A673 (cell line): ENCODE measurements at regions not wholly inside any gene's neighbourhood (a gene's known extent, or its start where the extent isn't known, plus 50 kb on each side); places are given as distances from the start of the nearest gene placed in this dataset.

ENCODE experiments used
- EZH2 ChIP-seq: fragments of 200-600 bp; sonication (generic); IDR thresholded peaks from 2 replicates; pipeline ENCODE4 v1.6.1; 2017; ENCODE audit warnings: borderline replicate concordance, low read depth, mild to moderate bottlenecking, mixed read lengths, antibody characterized with exemption, low read length; ENCODE audit not compliant: poor library complexity, severe bottlenecking
- TF ChIP-seq, protein P1 (sequence below): fragments of 300-800, 200-600 bp; sonication (generic); conservative IDR thresholded peaks from 2 replicates; pipeline ENCODE4 v1.5.1; 2017; ENCODE audit warnings: low read depth, mild to moderate bottlenecking, antibody characterized with exemption, low read length, moderate library complexity, mixed read lengths

DNA sequence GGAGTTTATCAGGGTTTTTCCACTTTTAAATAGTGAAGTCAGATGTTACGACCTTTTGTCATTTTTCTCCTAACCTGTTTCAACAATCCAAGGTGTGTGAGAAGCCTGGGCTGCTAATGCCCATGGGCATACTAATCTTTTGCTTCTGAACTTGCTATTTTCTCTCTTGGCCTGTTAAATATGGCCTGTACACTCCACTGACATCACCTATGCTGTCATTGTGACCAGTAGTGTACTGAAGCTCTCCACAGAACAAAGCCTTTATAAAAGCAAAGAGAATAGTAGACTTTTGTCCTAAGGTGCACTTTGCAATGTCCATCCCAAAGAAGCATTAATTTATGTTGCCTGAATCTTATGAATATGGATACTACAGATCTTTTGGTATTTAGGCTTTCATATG is 1490.5 kb downstream of the STIM2 start:
- TF ChIP-seq, protein P1, sequence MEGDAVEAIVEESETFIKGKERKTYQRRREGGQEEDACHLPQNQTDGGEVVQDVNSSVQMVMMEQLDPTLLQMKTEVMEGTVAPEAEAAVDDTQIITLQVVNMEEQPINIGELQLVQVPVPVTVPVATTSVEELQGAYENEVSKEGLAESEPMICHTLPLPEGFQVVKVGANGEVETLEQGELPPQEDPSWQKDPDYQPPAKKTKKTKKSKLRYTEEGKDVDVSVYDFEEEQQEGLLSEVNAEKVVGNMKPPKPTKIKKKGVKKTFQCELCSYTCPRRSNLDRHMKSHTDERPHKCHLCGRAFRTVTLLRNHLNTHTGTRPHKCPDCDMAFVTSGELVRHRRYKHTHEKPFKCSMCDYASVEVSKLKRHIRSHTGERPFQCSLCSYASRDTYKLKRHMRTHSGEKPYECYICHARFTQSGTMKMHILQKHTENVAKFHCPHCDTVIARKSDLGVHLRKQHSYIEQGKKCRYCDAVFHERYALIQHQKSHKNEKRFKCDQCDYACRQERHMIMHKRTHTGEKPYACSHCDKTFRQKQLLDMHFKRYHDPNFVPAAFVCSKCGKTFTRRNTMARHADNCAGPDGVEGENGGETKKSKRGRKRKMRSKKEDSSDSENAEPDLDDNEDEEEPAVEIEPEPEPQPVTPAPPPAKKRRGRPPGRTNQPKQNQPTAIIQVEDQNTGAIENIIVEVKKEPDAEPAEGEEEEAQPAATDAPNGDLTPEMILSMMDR: no peak
- no peak for TF ChIP-seq EZH2
